OCI-LY1 (cell line): ENCODE measurements at regions not wholly inside any gene's neighbourhood (a gene's known extent, or its start where the extent isn't known, plus 50 kb on each side); places are given as distances from the start of the nearest gene placed in this dataset.

Experiments
- H2AFZ ChIP-seq: fragments of 200-600 bp; sonication (generic), shearing (Covaris generic); 2 replicates; pipeline ENCODE4 v1.6.0; 2014; ENCODE audit warnings: antibody characterized with exemption, mild to moderate bottlenecking, low read length
- H3F3A ChIP-seq: fragments of 200-600 bp; sonication (generic), shearing (Covaris generic); 2 replicates; pipeline ENCODE4 v1.6.0; 2014; ENCODE audit warnings: mild to moderate bottlenecking, antibody characterized with exemption, low read length, moderate library complexity; ENCODE audit not compliant: insufficient read depth
- H3K27ac ChIP-seq: fragments of 200-600 bp; sonication (generic); 2 replicates; pipeline ENCODE4 v1.5.1; 2014; ENCODE audit warnings: low read length, mixed run types, mild to moderate bottlenecking, low read depth; ENCODE audit not compliant: poor library complexity, severe bottlenecking
- H3K27me3 ChIP-seq: fragments of 200-600 bp; sonication (generic); 2 replicates; pipeline ENCODE4 v1.6.0; 2014; ENCODE audit warnings: antibody characterized with exemption, mild to moderate bottlenecking, low read length, moderate library complexity; ENCODE audit not compliant: insufficient read depth
- H3K36me3 ChIP-seq: fragments of 200-600 bp; sonication (generic); 2 replicates; pipeline ENCODE4 v1.6.1; 2014; ENCODE audit warnings: mild to moderate bottlenecking, antibody characterized with exemption, low read length, moderate library complexity, mixed read lengths; ENCODE audit not compliant: insufficient read depth
- H3K4me1 ChIP-seq: fragments of 200-600 bp; sonication (generic); 2 replicates; pipeline ENCODE4 v1.5.1; 2014; ENCODE audit warnings: mild to moderate bottlenecking, low read length, moderate library complexity; ENCODE audit not compliant: insufficient read depth, severe bottlenecking
- H3K4me2 ChIP-seq: fragments of 200-600 bp; sonication (generic), shearing (Covaris generic); 2 replicates; pipeline ENCODE4 v1.6.1; 2014; ENCODE audit warnings: low read length
- H3K4me3 ChIP-seq: fragments of 200-600 bp; sonication (generic); 2 replicates; pipeline ENCODE4 v1.5.1; 2014; ENCODE audit warnings: low read length, low read depth, mild to moderate bottlenecking, mixed read lengths; ENCODE audit not compliant: poor library complexity, severe bottlenecking
- H3K79me2 ChIP-seq: fragments of 200-600 bp; shearing (Covaris generic); 2 replicates; pipeline ENCODE4 v1.6.1; 2016; ENCODE audit warnings: mixed run types, low read length, mixed read lengths; ENCODE audit not compliant: insufficient read depth
- H3K9ac ChIP-seq: fragments of 200-600 bp; sonication (generic), shearing (Covaris generic); 2 replicates; pipeline ENCODE4 v1.6.1; 2014; ENCODE audit warnings: mild to moderate bottlenecking, low read length, mixed read lengths
- H3K9me2 ChIP-seq: fragments of 200-600 bp; sonication (generic), shearing (Covaris generic); 2 replicates; pipeline ENCODE4 v1.6.1; 2014; ENCODE audit warnings: low read depth, mild to moderate bottlenecking, low read length, mixed read lengths
- H3K9me3 ChIP-seq: fragments of 200-600 bp; shearing (Covaris generic); 2 replicates; pipeline ENCODE4 v1.6.1; 2014; ENCODE audit warnings: low read length, mixed read lengths
- H4K20me1 ChIP-seq: fragments of 200-600 bp; sonication (generic), shearing (Covaris generic); 2 replicates; pipeline ENCODE4 v1.6.0; 2016; ENCODE audit warnings: mild to moderate bottlenecking, low read length; ENCODE audit not compliant: insufficient read depth
- EZH2 ChIP-seq: fragments of 200-600 bp; sonication (generic), shearing (Covaris generic); IDR thresholded peaks from 2 replicates; pipeline ENCODE4 v1.8.0; 2017; ENCODE audit warnings: borderline replicate concordance, mixed run types, mild to moderate bottlenecking, antibody characterized with exemption, low read length, moderate library complexity, mixed read lengths
- TF ChIP-seq, protein P1 (sequence below): fragments of 200-600 bp; sonication (generic), shearing (Covaris generic); IDR thresholded peaks from 2 replicates; pipeline ENCODE4 v1.5.1; 2017; ENCODE audit warnings: mild to moderate bottlenecking, antibody characterized with exemption, low read length, moderate library complexity, mixed read lengths

GRCh38 chr4:102431608-102431961, 69.6 kb upstream of the NFKB1 start:
- H3K27me3 ChIP-seq, result no peaks in the 10 kb centered on the region
- no peaks in the 10 kb centered on the region for H3K36me3 ChIP-seq
- H3K27ac ChIP-seq, result no peak overlapping the region
- H3K79me2 ChIP-seq, result no peaks in the 10 kb centered on the region
- H3K9me2 ChIP-seq, result no peaks in the 10 kb centered on the region
- H3K9me3 ChIP-seq, result peaks cover 6% of the 10 kb centered on the region
- H3K4me3 ChIP-seq, result peak overlapping the region; percentile 63
- TF ChIP-seq, protein P1, sequence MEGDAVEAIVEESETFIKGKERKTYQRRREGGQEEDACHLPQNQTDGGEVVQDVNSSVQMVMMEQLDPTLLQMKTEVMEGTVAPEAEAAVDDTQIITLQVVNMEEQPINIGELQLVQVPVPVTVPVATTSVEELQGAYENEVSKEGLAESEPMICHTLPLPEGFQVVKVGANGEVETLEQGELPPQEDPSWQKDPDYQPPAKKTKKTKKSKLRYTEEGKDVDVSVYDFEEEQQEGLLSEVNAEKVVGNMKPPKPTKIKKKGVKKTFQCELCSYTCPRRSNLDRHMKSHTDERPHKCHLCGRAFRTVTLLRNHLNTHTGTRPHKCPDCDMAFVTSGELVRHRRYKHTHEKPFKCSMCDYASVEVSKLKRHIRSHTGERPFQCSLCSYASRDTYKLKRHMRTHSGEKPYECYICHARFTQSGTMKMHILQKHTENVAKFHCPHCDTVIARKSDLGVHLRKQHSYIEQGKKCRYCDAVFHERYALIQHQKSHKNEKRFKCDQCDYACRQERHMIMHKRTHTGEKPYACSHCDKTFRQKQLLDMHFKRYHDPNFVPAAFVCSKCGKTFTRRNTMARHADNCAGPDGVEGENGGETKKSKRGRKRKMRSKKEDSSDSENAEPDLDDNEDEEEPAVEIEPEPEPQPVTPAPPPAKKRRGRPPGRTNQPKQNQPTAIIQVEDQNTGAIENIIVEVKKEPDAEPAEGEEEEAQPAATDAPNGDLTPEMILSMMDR, result no peak
- TF ChIP-seq EZH2, result no peak
- 0 out of 2 replicates have a peak overlapping the region, but pooled peaks have one; percentile 59 for H2AFZ ChIP-seq
- no peaks in the 10 kb centered on the region for H4K20me1 ChIP-seq
- peak overlapping the region; percentile 80; the same call in 1 of the 2 replicates for H3K4me2 ChIP-seq
- peaks cover 11% of the 10 kb centered on the region for H3K4me1 ChIP-seq
- H3F3A ChIP-seq, result no peaks in the 10 kb centered on the region
- H3K9ac ChIP-seq, result no peak overlapping the region; the same call in 1 of the 2 replicates

GRCh38 chr4:102437111-102437510, 64.0 kb upstream of the NFKB1 start:
- H3K4me3 ChIP-seq, result no peak overlapping the region
- no peak overlapping the region for H3K9ac ChIP-seq
- H3K36me3 ChIP-seq, result no peaks in the 10 kb centered on the region
- H3K4me2 ChIP-seq, result no peak overlapping the region
- H3K79me2 ChIP-seq, result no peaks in the 10 kb centered on the region
- no peaks in the 10 kb centered on the region for H4K20me1 ChIP-seq
- H3K9me3 ChIP-seq, result peaks cover 6% of the 10 kb centered on the region
- no peaks in the 10 kb centered on the region for H3K9me2 ChIP-seq
- no peaks in the 10 kb centered on the region for H3K4me1 ChIP-seq
- H2AFZ ChIP-seq, result no peak overlapping the region
- TF ChIP-seq EZH2, result no peak
- TF ChIP-seq, protein P1, result no peak
- no peaks in the 10 kb centered on the region for H3F3A ChIP-seq
- H3K27ac ChIP-seq, result no peak overlapping the region
- H3K27me3 ChIP-seq, result no peaks in the 10 kb centered on the region

DNA sequence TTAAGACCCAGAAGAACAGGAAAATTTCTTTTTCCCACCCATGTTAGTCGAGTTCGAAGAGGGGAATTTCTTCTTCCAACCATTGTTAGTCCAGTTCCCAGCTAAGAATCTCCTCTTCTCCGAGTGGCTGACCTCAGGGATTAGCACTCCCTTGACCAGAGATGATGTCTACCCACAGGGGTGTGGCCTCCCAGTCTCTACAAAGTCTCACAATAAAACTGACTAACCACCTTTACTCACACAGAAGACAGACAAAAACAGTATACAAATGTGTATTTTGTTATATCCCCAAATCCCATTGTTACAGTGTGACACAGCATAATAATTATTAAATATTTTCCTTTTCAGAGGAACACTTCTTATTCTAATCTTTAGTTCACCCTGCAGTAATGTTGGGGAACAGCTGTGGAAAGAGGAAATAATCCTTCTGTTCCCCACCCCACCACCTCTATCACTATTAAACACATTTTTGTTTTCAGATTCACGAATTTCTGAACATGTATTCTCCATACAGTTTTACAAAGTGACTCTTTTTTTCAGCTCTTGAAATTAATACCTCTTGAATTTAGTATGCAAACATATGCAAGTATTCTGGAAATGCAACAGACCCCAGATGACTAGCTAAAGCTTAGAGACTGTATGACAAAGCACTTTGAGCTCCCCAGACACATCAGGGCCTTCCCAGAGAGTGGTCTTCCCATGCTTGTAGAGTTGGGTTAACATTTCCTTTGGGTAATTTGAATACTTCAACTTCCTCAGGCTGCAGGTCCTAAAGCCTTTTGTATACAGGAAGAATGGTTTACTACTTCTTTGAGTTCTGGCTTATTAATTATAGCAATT, 62.5 kb upstream of the NFKB1 start:
- no peak overlapping the region for H3K4me2 ChIP-seq
- no peaks in the 10 kb centered on the region for H3K27me3 ChIP-seq
- H3K9me3 ChIP-seq, result peaks cover 6% of the 10 kb centered on the region
- H4K20me1 ChIP-seq, result no peaks in the 10 kb centered on the region
- H2AFZ ChIP-seq, result no peak overlapping the region
- no peaks in the 10 kb centered on the region for H3K4me1 ChIP-seq
- H3K9ac ChIP-seq, result no peak overlapping the region
- TF ChIP-seq, protein P1, result no peak
- TF ChIP-seq EZH2, result no peak
- H3K36me3 ChIP-seq, result no peaks in the 10 kb centered on the region
- H3K27ac ChIP-seq, result no peak overlapping the region
- no peaks in the 10 kb centered on the region for H3K79me2 ChIP-seq
- H3K4me3 ChIP-seq, result no peak overlapping the region
- no peaks in the 10 kb centered on the region for H3K9me2 ChIP-seq
- no peaks in the 10 kb centered on the region for H3F3A ChIP-seq
